ENCODE measurements at regions not wholly inside any gene's neighbourhood (a gene's known extent, or its start where the extent isn't known, plus 50 kb on each side); places are given as distances from the start of the nearest gene placed in this dataset.

DNA sequence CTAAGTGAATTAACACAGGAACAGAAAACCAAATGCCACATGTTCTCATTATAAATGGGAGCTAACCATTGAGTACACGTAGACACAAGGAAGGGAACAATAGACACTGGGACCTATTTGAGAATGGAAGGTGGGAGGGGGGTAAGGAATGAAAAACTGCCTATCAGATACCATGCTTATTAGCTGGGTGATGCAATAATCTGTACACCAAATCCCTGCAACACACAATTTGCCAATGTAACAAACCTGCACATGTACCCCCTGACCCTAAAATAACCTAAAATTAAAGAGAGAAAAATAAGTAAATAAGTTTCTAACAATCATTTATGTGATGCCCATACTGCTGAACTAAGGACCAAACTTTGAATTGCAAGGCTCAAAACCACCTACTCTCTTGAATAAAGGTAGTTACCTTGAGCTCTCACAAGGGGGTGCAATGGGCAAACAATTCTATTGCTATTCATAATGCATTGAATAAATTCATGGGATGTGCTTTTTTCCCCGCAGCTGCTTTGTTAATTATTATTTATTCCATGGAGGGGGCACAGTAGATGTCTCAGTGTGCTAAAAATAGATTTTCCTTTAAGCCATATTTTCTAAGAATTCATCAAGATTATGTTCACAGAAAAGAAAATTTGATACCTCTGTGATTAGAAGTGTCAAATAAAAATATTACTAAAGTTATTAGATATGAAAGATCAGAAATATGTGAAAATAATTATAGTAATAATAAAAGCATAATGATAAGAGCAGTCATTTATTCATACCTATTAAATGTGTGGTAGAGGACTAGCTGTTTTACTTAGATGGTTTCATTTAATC lies 76.2 kb upstream of the PTPN3 start:
- ChIA-PET POLR2A (interaction anchor here (1.2 kb wide), 2 partner anchors 17 to 253 kb away, joined by 3 to 5 read pairs; no protein-coding TSS in a partner anchor), CTCF (ENCODE audit: unreplicated experiment) (interaction anchor here (0.6 kb wide), 1 partner anchor 639 kb away, joined by 3 read pairs; no protein-coding TSS in a partner anchor)
- Histone ChIP-seq H3K9me3 (ENCODE audit: low read length) (no peaks in the 10 kb centered on the region), H3K36me3 (ENCODE audit: insufficient read depth, low read length) (no peaks in the 10 kb centered on the region), H3K9me2 (ENCODE audit: insufficient read depth, low read length) (no peaks in the 10 kb centered on the region), H2AFZ (ENCODE audit: low read length) (no peak overlapping the region), H4K20me1 (ENCODE audit: insufficient read depth, low read length) (no peaks in the 10 kb centered on the region), H3K79me2 (ENCODE audit: insufficient read depth, low read depth, low read length) (no peaks in the 10 kb centered on the region), H3K4me3 (ENCODE audit: low read depth, low read length, poor library complexity, severe bottlenecking) (no peak overlapping the region), H3K4me1 (ENCODE audit: insufficient read depth, low read length, poor library complexity, severe bottlenecking) (no peaks in the 10 kb centered on the region), H3K4me2 (ENCODE audit: low read length) (no peak overlapping the region), H3K27ac (ENCODE audit: low read depth, low read length, poor library complexity, severe bottlenecking) (no peak overlapping the region)
- TF ChIP-seq, protein P1, sequence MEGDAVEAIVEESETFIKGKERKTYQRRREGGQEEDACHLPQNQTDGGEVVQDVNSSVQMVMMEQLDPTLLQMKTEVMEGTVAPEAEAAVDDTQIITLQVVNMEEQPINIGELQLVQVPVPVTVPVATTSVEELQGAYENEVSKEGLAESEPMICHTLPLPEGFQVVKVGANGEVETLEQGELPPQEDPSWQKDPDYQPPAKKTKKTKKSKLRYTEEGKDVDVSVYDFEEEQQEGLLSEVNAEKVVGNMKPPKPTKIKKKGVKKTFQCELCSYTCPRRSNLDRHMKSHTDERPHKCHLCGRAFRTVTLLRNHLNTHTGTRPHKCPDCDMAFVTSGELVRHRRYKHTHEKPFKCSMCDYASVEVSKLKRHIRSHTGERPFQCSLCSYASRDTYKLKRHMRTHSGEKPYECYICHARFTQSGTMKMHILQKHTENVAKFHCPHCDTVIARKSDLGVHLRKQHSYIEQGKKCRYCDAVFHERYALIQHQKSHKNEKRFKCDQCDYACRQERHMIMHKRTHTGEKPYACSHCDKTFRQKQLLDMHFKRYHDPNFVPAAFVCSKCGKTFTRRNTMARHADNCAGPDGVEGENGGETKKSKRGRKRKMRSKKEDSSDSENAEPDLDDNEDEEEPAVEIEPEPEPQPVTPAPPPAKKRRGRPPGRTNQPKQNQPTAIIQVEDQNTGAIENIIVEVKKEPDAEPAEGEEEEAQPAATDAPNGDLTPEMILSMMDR (conservative IDR thresholded peaks at IDR 0.05; ENCODE audit: low read length) = peak; percentile 86
- TF ChIP-seq EZH2phosphoT487 (IDR thresholded peaks at IDR 0.05; ENCODE audit: borderline replicate concordance, low read depth, low read length) = no peak
- intact Hi-C loops (cut with micrococcal nuclease; ENCODE audit: unreplicated experiment) = loop anchor here (2.0 to 5.0 kb wide), 2 partner anchors 245 to 1048 kb away; no protein-coding TSS in a partner anchor
- no TSS peak for BruUV-seq (replicated peaks)
- peak; percentile 61 for DNase-seq (ENCODE audit: low spot score)

- ChIA-PET POLR2A (interaction anchor here (0.6 kb wide), 1 partner anchor 165 kb away, joined by 3 read pairs; no protein-coding TSS in a partner anchor), CTCF (ENCODE audit: unreplicated experiment) (no interaction called here)
- intact Hi-C loops (cut with micrococcal nuclease; ENCODE audit: unreplicated experiment) = loop anchor here (5.0 kb wide), 1 partner anchor 311 kb away; no protein-coding TSS in a partner anchor
- no peaks in the 10 kb centered on the region for H3K9me2 ChIP-seq (ENCODE audit: insufficient read depth, low read length)
- no peak overlapping the region for H3K4me3 ChIP-seq (ENCODE audit: low read depth, low read length, poor library complexity, severe bottlenecking)
- H3K27ac ChIP-seq (ENCODE audit: low read depth, low read length, poor library complexity, severe bottlenecking) = no peak overlapping the region
- no peaks in the 10 kb centered on the region for H4K20me1 ChIP-seq (ENCODE audit: insufficient read depth, low read length)
- H3K79me2 ChIP-seq (ENCODE audit: insufficient read depth, low read depth, low read length) = no peaks in the 10 kb centered on the region
- no peak overlapping the region for H3K4me2 ChIP-seq (ENCODE audit: low read length)
- H2AFZ ChIP-seq (ENCODE audit: low read length) = no peak overlapping the region
- DNase-seq (ENCODE audit: low spot score) = no peak
- no peaks in the 10 kb centered on the region for H3K36me3 ChIP-seq (ENCODE audit: insufficient read depth, low read length)
- TF ChIP-seq EZH2phosphoT487 (IDR thresholded peaks at IDR 0.05; ENCODE audit: borderline replicate concordance, low read depth, low read length) = no peak
- TF ChIP-seq, protein P1 (conservative IDR thresholded peaks at IDR 0.05; ENCODE audit: low read length) = no peak
- H3K4me1 ChIP-seq (ENCODE audit: insufficient read depth, low read length, poor library complexity, severe bottlenecking) = no peaks in the 10 kb centered on the region
- no TSS peak for BruUV-seq (replicated peaks)
- no peaks in the 10 kb centered on the region for H3K9me3 ChIP-seq (ENCODE audit: low read length)
These were observed 78.7 kb upstream of the PTPN3 start for GRCh38 chr9:109576762-109577161.
